ENCODE measurements at regions not wholly inside any gene's neighbourhood (a gene's known extent, or its start where the extent isn't known, plus 50 kb on each side); places are given as distances from the start of the nearest gene placed in this dataset.

DNA sequence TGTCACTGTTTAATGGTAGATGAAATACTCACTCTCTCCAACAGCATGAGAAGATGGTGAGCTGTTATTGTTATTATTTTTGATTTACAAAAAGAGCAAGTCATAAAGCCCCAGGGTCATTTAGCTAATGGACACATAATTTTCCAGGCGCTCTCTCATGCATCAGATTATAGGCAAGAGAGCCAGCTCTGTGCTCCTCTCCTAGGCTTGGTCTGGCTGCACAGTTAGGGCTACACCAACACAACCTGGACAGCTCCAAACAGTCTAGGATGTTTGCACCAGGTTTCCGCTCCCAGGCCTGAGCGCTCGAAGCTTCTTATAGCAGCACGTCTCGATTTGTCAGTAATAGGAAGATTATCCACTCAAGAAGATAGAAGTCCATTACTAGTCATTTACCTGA lies 123.7 kb downstream of the FAM43A start:
- no peak overlapping the region for H3K14ac ChIP-seq (ENCODE audit: low read length in 2 of 2)
- H4K91ac ChIP-seq (ENCODE audit: low read length), result no peak overlapping the region
- H2BK15ac ChIP-seq (ENCODE audit: low read depth, poor library complexity, severe bottlenecking), result no peak overlapping the region

DNA sequence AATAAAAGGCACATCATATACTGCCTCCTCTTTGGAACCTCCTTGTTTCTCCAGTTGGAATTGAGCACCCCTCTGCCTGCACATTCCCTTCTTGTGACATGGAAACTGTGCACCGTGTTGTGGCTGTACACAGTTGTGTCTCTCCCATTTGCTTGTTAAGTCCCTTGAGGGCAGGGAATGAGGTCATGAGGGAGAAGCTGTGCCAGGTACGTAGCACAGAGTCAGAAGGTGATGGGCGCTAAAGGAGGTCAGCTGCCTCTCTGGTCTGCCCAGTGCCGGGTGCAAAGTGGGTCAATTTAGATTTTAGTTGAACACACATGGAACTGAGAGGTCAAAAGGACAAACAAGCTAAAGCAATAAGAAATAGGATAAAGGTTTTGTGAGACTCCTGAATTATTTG lies 124.4 kb downstream of the FAM43A start:
- H3K4ac ChIP-seq (ENCODE audit: low read depth in 1 of 2, low read length in 2 of 2), result no peak overlapping the region
- 80% methylated on average over 4 of the region's 4 CpGs for WGBS
- H3K36me3 ChIP-seq (ENCODE audit: control insufficient read depth in 1 of 2, insufficient read depth in 2 of 2, low read depth in 1 of 2, low read length in 2 of 2), result no peaks in the 10 kb centered on the region
- no peak overlapping the region for H3K27ac ChIP-seq (ENCODE audit: low read length, poor library complexity, severe bottlenecking)
- H3K14ac ChIP-seq (ENCODE audit: low read length in 2 of 2), result peak overlapping the region in 1 of 2 experiments; percentile 18
- H2AFZ ChIP-seq (ENCODE audit: low read depth, low read length), result no peak overlapping the region
- H4K8ac ChIP-seq (ENCODE audit: low read length), result no peak overlapping the region
- H3K23ac ChIP-seq (ENCODE audit: low read length in 2 of 2), result no peak overlapping the region
- no peaks in the 10 kb centered on the region for H3K79me1 ChIP-seq (replicated peaks; ENCODE audit: low read length, poor library complexity, severe bottlenecking)
- H2AK5ac ChIP-seq (ENCODE audit: low read length, severe bottlenecking), result no peak overlapping the region
- no peak overlapping the region for H2BK120ac ChIP-seq (ENCODE audit: low read depth, low read length)
- no peak overlapping the region for H4K91ac ChIP-seq (ENCODE audit: low read length)
- no peak overlapping the region for H2BK15ac ChIP-seq (ENCODE audit: low read depth, poor library complexity, severe bottlenecking)
- H3K27me3 ChIP-seq (ENCODE audit: control insufficient read depth in 1 of 2, insufficient read depth in 1 of 2, low read length in 2 of 2), result peaks cover 10 to 81% of the 10 kb centered on the region in 2 experiments
- no peak overlapping the region for H3K9ac ChIP-seq (ENCODE audit: low read length)
- H2BK5ac ChIP-seq (ENCODE audit: low read depth, low read length, poor library complexity, severe bottlenecking), result no peak overlapping the region
- H3K18ac ChIP-seq (ENCODE audit: low read depth in 1 of 2, low read length in 2 of 2), result no peak overlapping the region
- no peak overlapping the region for H3K4me3 ChIP-seq (ENCODE audit: insufficient read depth in 1 of 2, low read depth in 1 of 2, low read length in 2 of 2)
- no peak overlapping the region for H3K4me2 ChIP-seq (ENCODE audit: low read length, poor library complexity, severe bottlenecking)
- no peaks in the 10 kb centered on the region for H3K4me1 ChIP-seq (ENCODE audit: control insufficient read depth, insufficient read depth, low read depth, low read length)
- H2BK12ac ChIP-seq (ENCODE audit: low read length in 2 of 2), result no peak overlapping the region
- H3K9me3 ChIP-seq (ENCODE audit: control insufficient read depth, low read length), result no peaks in the 10 kb centered on the region
- DNase-seq, result no peak

More for the DNA sequence above, 123.7 kb downstream of the FAM43A start:
- Histone ChIP-seq H3K4me3 (ENCODE audit: insufficient read depth in 1 of 2, low read depth in 1 of 2, low read length in 2 of 2) (no peak overlapping the region), H3K9me3 (ENCODE audit: control insufficient read depth, low read length) (no peaks in the 10 kb centered on the region), H2BK12ac (ENCODE audit: low read length in 2 of 2) (no peak overlapping the region), H4K8ac (ENCODE audit: low read length) (no peak overlapping the region), H3K36me3 (ENCODE audit: control insufficient read depth in 1 of 2, insufficient read depth in 2 of 2, low read depth in 1 of 2, low read length in 2 of 2) (no peaks in the 10 kb centered on the region), H3K23ac (ENCODE audit: low read length in 2 of 2) (no peak overlapping the region), H2BK5ac (ENCODE audit: low read depth, low read length, poor library complexity, severe bottlenecking) (no peak overlapping the region), H3K4ac (ENCODE audit: low read depth in 1 of 2, low read length in 2 of 2) (no peak overlapping the region), H2BK120ac (ENCODE audit: low read depth, low read length) (no peak overlapping the region), H3K4me2 (ENCODE audit: low read length, poor library complexity, severe bottlenecking) (no peak overlapping the region), H3K79me1 (replicated peaks; ENCODE audit: low read length, poor library complexity, severe bottlenecking) (no peaks in the 10 kb centered on the region), H3K27me3 (ENCODE audit: control insufficient read depth in 1 of 2, insufficient read depth in 1 of 2, low read length in 2 of 2) (peaks cover 10 to 80% of the 10 kb centered on the region in 2 experiments), H2AFZ (ENCODE audit: low read depth, low read length) (no peak overlapping the region), H3K4me1 (ENCODE audit: control insufficient read depth, insufficient read depth, low read depth, low read length) (no peaks in the 10 kb centered on the region), H3K9ac (ENCODE audit: low read length) (no peak overlapping the region), H3K27ac (ENCODE audit: low read length, poor library complexity, severe bottlenecking) (no peak overlapping the region), H2AK5ac (ENCODE audit: low read length, severe bottlenecking) (no peak overlapping the region), H3K18ac (ENCODE audit: low read depth in 1 of 2, low read length in 2 of 2) (no peak overlapping the region)
- whole genome bisulfite sequencing, result 93% methylated on average over 6 of the region's 6 CpGs
- DNase-seq, result no peak

DNA sequence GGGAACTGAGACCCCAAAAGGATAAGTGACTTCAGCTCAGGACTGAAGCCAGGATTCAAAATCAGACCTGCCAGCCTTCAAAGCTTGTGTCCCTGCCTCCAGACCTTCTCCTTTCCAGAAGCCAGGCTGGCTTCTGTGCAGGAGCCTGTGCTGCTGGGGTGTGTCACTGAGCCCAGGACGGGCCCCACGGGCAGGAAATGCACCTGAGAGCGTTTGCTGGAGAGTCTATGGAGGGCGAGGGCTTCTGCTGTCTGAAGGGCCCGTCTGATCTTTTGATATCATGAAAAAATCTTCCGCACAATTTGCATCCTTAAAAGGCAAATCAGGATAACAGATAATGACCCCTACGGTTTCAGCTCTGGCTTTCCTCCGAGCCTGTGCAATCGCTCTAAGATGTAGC lies 125.4 kb downstream of the FAM43A start:
- Histone ChIP-seq H3K27me3 (ENCODE audit: control insufficient read depth in 1 of 2, insufficient read depth in 1 of 2, low read length in 2 of 2) (peaks cover 11 to 78% of the 10 kb centered on the region in 2 experiments), H3K36me3 (ENCODE audit: control insufficient read depth in 1 of 2, insufficient read depth in 2 of 2, low read depth in 1 of 2, low read length in 2 of 2) (no peaks in the 10 kb centered on the region), H2BK15ac (ENCODE audit: low read depth, poor library complexity, severe bottlenecking) (no peak overlapping the region), H4K8ac (ENCODE audit: low read length) (no peak overlapping the region), H3K27ac (ENCODE audit: low read length, poor library complexity, severe bottlenecking) (no peak overlapping the region), H3K23ac (ENCODE audit: low read length in 2 of 2) (no peak overlapping the region), H2BK120ac (ENCODE audit: low read depth, low read length) (no peak overlapping the region), H2BK5ac (ENCODE audit: low read depth, low read length, poor library complexity, severe bottlenecking) (no peak overlapping the region), H3K9ac (ENCODE audit: low read length) (no peak overlapping the region), H3K4me1 (ENCODE audit: control insufficient read depth, insufficient read depth, low read depth, low read length) (no peaks in the 10 kb centered on the region), H2AK5ac (ENCODE audit: low read length, severe bottlenecking) (no peak overlapping the region), H3K14ac (ENCODE audit: low read length in 2 of 2) (no peak overlapping the region), H4K91ac (ENCODE audit: low read length) (no peak overlapping the region), H3K79me1 (replicated peaks; ENCODE audit: low read length, poor library complexity, severe bottlenecking) (no peaks in the 10 kb centered on the region), H3K18ac (ENCODE audit: low read depth in 1 of 2, low read length in 2 of 2) (no peak overlapping the region), H3K9me3 (ENCODE audit: control insufficient read depth, low read length) (no peaks in the 10 kb centered on the region), H3K4me2 (ENCODE audit: low read length, poor library complexity, severe bottlenecking) (no peak overlapping the region), H3K4me3 (ENCODE audit: insufficient read depth in 1 of 2, low read depth in 1 of 2, low read length in 2 of 2) (no peak overlapping the region), H2BK12ac (ENCODE audit: low read length in 2 of 2) (no peak overlapping the region), H3K4ac (ENCODE audit: low read depth in 1 of 2, low read length in 2 of 2) (no peak overlapping the region), H2AFZ (ENCODE audit: low read depth, low read length) (no peak overlapping the region)
- no peak for DNase-seq
- WGBS, result 77% methylated on average over 9 of the region's 9 CpGs

DNA sequence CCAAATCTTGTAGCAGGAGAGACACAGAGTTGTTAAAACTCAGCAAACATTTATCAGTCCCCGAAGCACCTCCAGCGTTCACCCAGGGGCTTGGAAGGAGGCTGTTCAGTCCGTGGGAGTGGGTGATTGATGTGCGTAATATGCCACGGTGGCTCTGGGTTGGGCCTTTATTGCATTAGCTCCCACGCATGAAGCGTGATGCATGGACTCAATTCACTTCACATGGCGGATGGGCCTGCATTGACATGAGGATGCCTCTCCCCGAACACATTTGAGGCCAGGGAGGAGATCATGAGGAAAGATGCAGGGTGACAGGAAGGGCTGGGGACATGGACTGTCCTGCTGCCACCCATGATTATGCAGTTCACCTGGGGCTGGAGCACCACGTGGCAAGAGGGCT lies 126.5 kb downstream of the FAM43A start:
- H2BK12ac ChIP-seq (ENCODE audit: low read length in 2 of 2), result no peak overlapping the region
- DNase-seq, result no peak
- H3K4me2 ChIP-seq (ENCODE audit: low read length, poor library complexity, severe bottlenecking), result no peak overlapping the region
- no peak overlapping the region for H3K9ac ChIP-seq (ENCODE audit: low read length)
- H2BK15ac ChIP-seq (ENCODE audit: low read depth, poor library complexity, severe bottlenecking), result no peak overlapping the region
- H3K18ac ChIP-seq (ENCODE audit: low read depth in 1 of 2, low read length in 2 of 2), result peak overlapping the region in 1 of 2 experiments; percentile 29
- H4K91ac ChIP-seq (ENCODE audit: low read length), result no peak overlapping the region
- H3K4me3 ChIP-seq (ENCODE audit: insufficient read depth in 1 of 2, low read depth in 1 of 2, low read length in 2 of 2), result no peak overlapping the region
- H4K8ac ChIP-seq (ENCODE audit: low read length), result no peak overlapping the region
- no peaks in the 10 kb centered on the region for H3K79me1 ChIP-seq (replicated peaks; ENCODE audit: low read length, poor library complexity, severe bottlenecking)
- H2AFZ ChIP-seq (ENCODE audit: low read depth, low read length), result no peak overlapping the region
- no peak overlapping the region for H2BK120ac ChIP-seq (ENCODE audit: low read depth, low read length)
- H3K36me3 ChIP-seq (ENCODE audit: control insufficient read depth in 1 of 2, insufficient read depth in 2 of 2, low read depth in 1 of 2, low read length in 2 of 2), result no peaks in the 10 kb centered on the region
- H3K14ac ChIP-seq (ENCODE audit: low read length in 2 of 2), result peak overlapping the region in 1 of 2 experiments; percentile 12
- no peak overlapping the region for H2AK5ac ChIP-seq (ENCODE audit: low read length, severe bottlenecking)
- H3K27me3 ChIP-seq (ENCODE audit: control insufficient read depth in 1 of 2, insufficient read depth in 1 of 2, low read length in 2 of 2), result peaks cover 22 to 73% of the 10 kb centered on the region in 2 experiments
- H3K9me3 ChIP-seq (ENCODE audit: control insufficient read depth, low read length), result no peaks in the 10 kb centered on the region
- no peak overlapping the region for H3K27ac ChIP-seq (ENCODE audit: low read length, poor library complexity, severe bottlenecking)
- WGBS, result 90% methylated on average over 10 of the region's 10 CpGs
- H3K4ac ChIP-seq (ENCODE audit: low read depth in 1 of 2, low read length in 2 of 2), result no peak overlapping the region
- no peak overlapping the region for H3K23ac ChIP-seq (ENCODE audit: low read length in 2 of 2)
- H2BK5ac ChIP-seq (ENCODE audit: low read depth, low read length, poor library complexity, severe bottlenecking), result no peak overlapping the region
- H3K4me1 ChIP-seq (ENCODE audit: control insufficient read depth, insufficient read depth, low read depth, low read length), result no peaks in the 10 kb centered on the region

Data from mesenchymal stem cell (in vitro differentiated cells and primary cell).